GM06990 (cell line): ENCODE measurements at regions not wholly inside any gene's neighbourhood (a gene's known extent, or its start where the extent isn't known, plus 50 kb on each side); places are given as distances from the start of the nearest gene placed in this dataset.
"Not testable (repeated sequence)": the region's sequence is repeated elsewhere in the genome, so short reads cannot be mapped to it uniquely, and the experiment has no call there.

Experiments
- DNase-seq: peaks from one replicate; pipeline ENCODE4 v3.0.0-alpha.2; 2011; ENCODE audit not compliant: insufficient read length; ENCODE audit errors: extremely low read depth
- H3K27me3 ChIP-seq: replicated peaks from 2 replicates; pipeline ENCODE4 v1.6.0; 2011; ENCODE audit warnings: low read length; ENCODE audit not compliant: control insufficient read depth, insufficient read depth
- H3K36me3 ChIP-seq: 2 replicates; pipeline ENCODE4 v1.5.1; 2011; ENCODE audit warnings: low read length; ENCODE audit not compliant: control insufficient read depth, insufficient read depth
- H3K4me3 ChIP-seq: replicated peaks from 2 replicates; pipeline ENCODE4 v1.5.1; 2011; ENCODE audit warnings: low read depth, mild to moderate bottlenecking, control low read depth, low read length
- CTCF ChIP-seq: IDR thresholded peaks from 2 replicates; pipeline ENCODE4 v1.5.1; 2011; ENCODE audit warnings: low read length, control low read depth, mild to moderate bottlenecking, inconsistent platforms; ENCODE audit not compliant: insufficient read depth, poor library complexity, severe bottlenecking

DNA sequence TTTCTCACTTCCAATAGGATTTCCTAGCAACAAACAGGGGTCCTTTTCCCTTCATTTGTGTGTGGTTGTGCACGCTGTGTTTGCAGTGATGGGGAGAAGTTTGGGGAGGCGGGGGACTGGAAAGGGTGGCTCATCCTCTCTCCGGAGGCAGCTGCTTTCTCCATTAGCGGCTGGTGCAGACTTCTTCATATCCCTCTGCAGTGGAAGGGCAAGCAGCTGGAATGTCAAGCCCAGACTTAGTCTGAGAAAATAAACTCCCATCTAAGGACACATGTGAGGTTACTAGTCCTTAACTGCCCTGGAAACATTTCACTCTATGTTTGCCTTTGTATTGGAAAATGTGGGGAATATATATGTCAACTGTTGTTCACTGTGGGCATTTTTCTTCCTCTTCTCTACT lies 467.0 kb upstream of the RASGRP1 start:
- Histone ChIP-seq H3K27me3 (no peaks in the 10 kb centered on the region), H3K4me3 (no peak overlapping the region), H3K36me3 (no peaks in the 10 kb centered on the region)
- TF ChIP-seq CTCF = no peak
- no peak for DNase-seq

- no peak for TF ChIP-seq CTCF
- no peaks in the 10 kb centered on the region for H3K27me3 ChIP-seq
- no peak for DNase-seq
- H3K36me3 ChIP-seq = no peaks in the 10 kb centered on the region
- no peak overlapping the region for H3K4me3 ChIP-seq
These were observed 470.2 kb upstream of the RASGRP1 start for GRCh38 chr15:39034816-39035215.

DNA sequence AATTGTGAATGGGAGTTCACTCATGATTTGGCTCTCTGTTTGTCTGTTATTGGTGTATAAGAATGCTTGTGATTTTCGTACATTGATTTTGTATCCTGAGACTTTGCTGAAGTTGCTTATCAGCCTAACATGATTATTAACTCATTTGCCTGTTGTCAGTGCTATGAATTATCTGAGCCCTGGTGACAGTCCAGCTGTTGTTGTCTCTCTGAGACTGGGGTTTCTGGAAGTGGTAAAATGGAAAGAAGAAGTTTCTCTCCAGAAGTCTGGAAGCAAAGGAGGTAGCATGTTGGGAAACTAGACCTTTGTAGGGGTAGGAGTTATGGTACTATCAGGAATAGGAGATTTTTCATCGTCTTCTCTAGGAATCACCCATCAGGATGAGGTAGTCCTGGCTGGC lies 473.0 kb upstream of the RASGRP1 start:
- not testable (repeated sequence) for DNase-seq, H3K27me3 ChIP-seq, H3K36me3 ChIP-seq, H3K4me3 ChIP-seq

- Histone ChIP-seq H3K4me3 (no peak overlapping the region), H3K36me3 (no peaks in the 10 kb centered on the region), H3K27me3 (no peaks in the 10 kb centered on the region)
- DNase-seq = no peak
- TF ChIP-seq CTCF = no peak
These were observed 476.2 kb upstream of the RASGRP1 start for GRCh38 chr15:39040861-39041260.

DNA sequence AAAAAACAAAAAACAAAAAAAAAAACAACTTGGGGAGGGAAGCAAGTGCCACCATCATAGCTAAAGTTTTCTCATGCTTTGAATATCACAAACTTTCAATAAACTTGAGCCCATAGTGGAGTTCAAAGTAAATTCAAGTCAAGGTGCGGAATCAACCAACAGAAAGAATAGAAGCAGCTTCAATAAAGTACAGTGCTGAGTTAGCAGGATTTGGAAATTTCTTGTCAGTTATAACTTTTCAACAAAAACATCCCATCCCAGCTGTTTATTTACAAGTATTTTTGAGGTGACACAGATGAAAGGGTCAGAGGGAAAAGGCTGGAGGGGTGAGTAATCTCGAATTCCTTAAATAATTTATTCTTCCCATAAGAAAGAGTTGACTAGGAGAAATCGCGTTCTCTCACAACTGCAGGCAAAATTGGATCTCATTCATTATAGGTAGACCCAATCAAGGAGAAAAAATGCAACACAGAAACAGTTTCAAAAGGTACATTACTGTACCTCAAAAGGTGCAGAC lies 477.4 kb upstream of the RASGRP1 start:
- no peak overlapping the region for H3K4me3 ChIP-seq
- H3K36me3 ChIP-seq = no peaks in the 10 kb centered on the region
- no peaks in the 10 kb centered on the region for H3K27me3 ChIP-seq
- DNase-seq = no peak
- no peak for TF ChIP-seq CTCF

GRCh38 chr15:39051626-39052322 lies 487.2 kb upstream of the RASGRP1 start:
- no peaks in the 10 kb centered on the region for H3K36me3 ChIP-seq
- no peak for TF ChIP-seq CTCF
- H3K4me3 ChIP-seq = no peak overlapping the region
- no peak for DNase-seq
- H3K27me3 ChIP-seq = no peaks in the 10 kb centered on the region
